ENCODE measurements at regions not wholly inside any gene's neighbourhood (a gene's known extent, or its start where the extent isn't known, plus 50 kb on each side); places are given as distances from the start of the nearest gene placed in this dataset.

GRCh38 chr10:80739328-80739727 lies 201.6 kb downstream of the SH2D4B start:
- no peak for ATAC-seq
- intact Hi-C loops (cut with micrococcal nuclease), result no loop called here

GRCh38 chr10:80739963-80740715 lies 202.4 kb downstream of the SH2D4B start:
- ATAC-seq, result no peak
- intact Hi-C loops (cut with micrococcal nuclease), result no loop called here
- DNase-seq, result no peak

More at GRCh38 chr10:80739328-80739727, 201.6 kb downstream of the SH2D4B start:
- DNase-seq, result no peak

- DNase-seq, result no peak
- no peak for ATAC-seq
- intact Hi-C loops (cut with micrococcal nuclease), result no loop called here
These were observed 203.6 kb downstream of the SH2D4B start for GRCh38 chr10:80741278-80741677.

GRCh38 chr10:80750268-80750667 lies 212.6 kb downstream of the SH2D4B start:
- intact Hi-C loops (cut with micrococcal nuclease), result no loop called here
- no peak for DNase-seq
- no peak for ATAC-seq

GRCh38 chr10:80751940-80752339 lies 214.2 kb downstream of the SH2D4B start:
- intact Hi-C loops (cut with micrococcal nuclease), result no loop called here
- ATAC-seq (no peak), DNase-seq (no peak)

- ATAC-seq (no peak), DNase-seq (no peak)
- intact Hi-C loops (cut with micrococcal nuclease), result no loop called here
These were observed 215.9 kb downstream of the SH2D4B start for GRCh38 chr10:80753612-80754011.

- intact Hi-C loops (cut with micrococcal nuclease), result no loop called here
- ATAC-seq, result no peak
- no peak for DNase-seq
These were observed 218.2 kb downstream of the SH2D4B start for GRCh38 chr10:80755893-80756292.

- ATAC-seq (no peak), DNase-seq (no peak)
- intact Hi-C loops (cut with micrococcal nuclease), result no loop called here
These were observed 222.0 kb downstream of the SH2D4B start for GRCh38 chr10:80759693-80760092.

- intact Hi-C loops (cut with micrococcal nuclease), result no loop called here
- no peak for DNase-seq
- ATAC-seq, result no peak
These were observed 223.2 kb downstream of the SH2D4B start for GRCh38 chr10:80760914-80761371.

GRCh38 chr10:80767963-80768362 lies 230.3 kb downstream of the SH2D4B start:
- ATAC-seq, result no peak
- intact Hi-C loops (cut with micrococcal nuclease), result no loop called here
- DNase-seq, result no peak

GRCh38 chr10:80769700-80770160 lies 232.0 kb downstream of the SH2D4B start:
- intact Hi-C loops (cut with micrococcal nuclease), result no loop called here
- ATAC-seq (no peak), DNase-seq (no peak)

GRCh38 chr10:80770239-80770638 lies 232.5 kb downstream of the SH2D4B start:
- ATAC-seq, result no peak
- intact Hi-C loops (cut with micrococcal nuclease), result no loop called here

GRCh38 chr10:80771285-80771684 lies 233.6 kb downstream of the SH2D4B start:
- intact Hi-C loops (cut with micrococcal nuclease), result no loop called here
- ATAC-seq (no peak), DNase-seq (no peak)

More at GRCh38 chr10:80770239-80770638, 232.5 kb downstream of the SH2D4B start:
- no peak for DNase-seq

GRCh38 chr10:80771902-80772555 lies 234.3 kb downstream of the SH2D4B start:
- ATAC-seq (no peak), DNase-seq (no peak)
- intact Hi-C loops (cut with micrococcal nuclease), result no loop called here

GRCh38 chr10:80772596-80772995 lies 234.9 kb downstream of the SH2D4B start:
- DNase-seq, result no peak
- ATAC-seq, result no peak
- intact Hi-C loops (cut with micrococcal nuclease), result no loop called here

GRCh38 chr10:80784695-80785094 lies 247.0 kb downstream of the SH2D4B start:
- no peak for ATAC-seq

GRCh38 chr10:80786322-80786721 lies 248.6 kb downstream of the SH2D4B start:
- DNase-seq (no peak), ATAC-seq (no peak)
- intact Hi-C loops (cut with micrococcal nuclease), result no loop called here

More at GRCh38 chr10:80784695-80785094, 247.0 kb downstream of the SH2D4B start:
- DNase-seq, result no peak
- intact Hi-C loops (cut with micrococcal nuclease), result no loop called here

- intact Hi-C loops (cut with micrococcal nuclease), result no loop called here
- DNase-seq (no peak), ATAC-seq (no peak)
These were observed 250.2 kb downstream of the SH2D4B start for GRCh38 chr10:80787952-80788351.

GRCh38 chr10:80794994-80795393 lies 257.3 kb downstream of the SH2D4B start:
- intact Hi-C loops (cut with micrococcal nuclease), result no loop called here

GRCh38 chr10:80805343-80806020 lies 267.8 kb downstream of the SH2D4B start:
- intact Hi-C loops (cut with micrococcal nuclease), result no loop called here
- DNase-seq, result no peak
- no peak for ATAC-seq

More at GRCh38 chr10:80794994-80795393, 257.3 kb downstream of the SH2D4B start:
- DNase-seq (no peak), ATAC-seq (no peak)
